GM19328 (cell line): ENCODE measurements at regions not wholly inside any gene's neighbourhood (a gene's known extent, or its start where the extent isn't known, plus 50 kb on each side); places are given as distances from the start of the nearest gene placed in this dataset.
"Not testable (repeated sequence)": the region's sequence is repeated elsewhere in the genome, so short reads cannot be mapped to it uniquely, and the experiment has no call there.

Experiments used
- ATAC-seq: cut with Tn5 transposase; IDR thresholded peaks from one replicate; pipeline ENCODE4 v1.9.1; 2021; ENCODE audit warnings: mild to moderate bottlenecking, moderate library complexity; ENCODE audit not compliant: unreplicated experiment

DNA sequence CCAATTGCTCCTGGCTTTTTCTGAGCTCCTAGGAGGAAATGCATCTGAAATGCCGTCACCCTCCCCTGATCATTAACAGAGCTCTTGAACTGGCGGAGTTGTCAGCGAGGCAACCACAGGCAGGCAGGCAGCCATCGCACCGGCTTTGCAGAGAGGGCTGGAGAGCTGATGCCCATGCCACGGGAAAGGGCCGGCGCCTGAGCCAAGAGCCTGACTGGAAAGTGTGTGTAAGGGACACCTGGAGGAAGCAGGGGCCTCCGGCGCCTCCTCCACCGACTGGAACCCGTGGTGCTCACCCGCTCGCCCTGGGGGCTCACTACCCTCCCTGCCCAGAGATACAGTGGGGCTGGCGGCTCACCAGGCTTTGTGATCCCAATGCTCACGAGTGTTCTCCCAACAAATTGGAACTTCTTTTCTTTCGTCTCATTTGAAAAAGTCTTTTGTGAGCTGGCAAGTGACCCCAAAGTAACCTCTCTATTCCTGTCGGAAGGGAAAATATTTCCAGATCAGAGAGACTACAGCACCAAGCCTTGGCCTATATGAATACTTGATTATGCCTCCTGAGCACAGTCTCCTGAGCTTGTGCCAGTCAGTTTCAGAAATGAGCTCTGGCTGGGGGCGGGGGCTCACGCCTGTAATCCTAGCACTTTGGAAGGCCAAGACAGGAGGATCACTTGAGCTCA lies 97.7 kb upstream of the SLC25A33 start:
- no peak for ATAC-seq

GRCh38 chr1:9442278-9442846 lies 96.9 kb upstream of the SLC25A33 start:
- no peak for ATAC-seq

DNA sequence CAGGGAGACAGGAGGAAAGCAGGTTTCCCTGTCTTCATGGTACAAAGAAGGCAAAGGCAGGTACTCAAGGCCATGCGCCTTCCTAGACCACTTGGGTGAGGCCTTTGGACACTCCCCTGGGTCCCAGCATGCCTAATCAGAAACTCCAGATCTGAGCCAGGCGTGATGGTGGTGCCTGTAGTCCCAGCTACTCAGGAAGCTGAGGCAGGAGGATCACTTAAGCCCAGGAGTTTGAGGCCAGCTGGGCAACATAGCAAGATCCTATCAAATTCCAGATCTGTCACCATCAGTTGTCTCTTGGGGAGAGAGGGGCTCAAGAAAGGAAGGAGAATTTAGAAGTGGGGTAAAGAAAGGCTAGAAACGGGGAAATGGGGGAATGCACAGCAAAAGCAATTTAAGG lies 96.3 kb upstream of the SLC25A33 start:
- ATAC-seq = no peak

- ATAC-seq = no peak
Measured at GRCh38 chr1:9443913-9444445, 95.3 kb upstream of the SLC25A33 start.

GRCh38 chr1:9444532-9444931 lies 94.7 kb upstream of the SLC25A33 start:
- ATAC-seq = no peak

GRCh38 chr1:9445081-9445480 lies 94.2 kb upstream of the SLC25A33 start:
- not testable (repeated sequence) for ATAC-seq

GRCh38 chr1:9447215-9447960 lies 91.9 kb upstream of the SLC25A33 start:
- no peak for ATAC-seq

DNA sequence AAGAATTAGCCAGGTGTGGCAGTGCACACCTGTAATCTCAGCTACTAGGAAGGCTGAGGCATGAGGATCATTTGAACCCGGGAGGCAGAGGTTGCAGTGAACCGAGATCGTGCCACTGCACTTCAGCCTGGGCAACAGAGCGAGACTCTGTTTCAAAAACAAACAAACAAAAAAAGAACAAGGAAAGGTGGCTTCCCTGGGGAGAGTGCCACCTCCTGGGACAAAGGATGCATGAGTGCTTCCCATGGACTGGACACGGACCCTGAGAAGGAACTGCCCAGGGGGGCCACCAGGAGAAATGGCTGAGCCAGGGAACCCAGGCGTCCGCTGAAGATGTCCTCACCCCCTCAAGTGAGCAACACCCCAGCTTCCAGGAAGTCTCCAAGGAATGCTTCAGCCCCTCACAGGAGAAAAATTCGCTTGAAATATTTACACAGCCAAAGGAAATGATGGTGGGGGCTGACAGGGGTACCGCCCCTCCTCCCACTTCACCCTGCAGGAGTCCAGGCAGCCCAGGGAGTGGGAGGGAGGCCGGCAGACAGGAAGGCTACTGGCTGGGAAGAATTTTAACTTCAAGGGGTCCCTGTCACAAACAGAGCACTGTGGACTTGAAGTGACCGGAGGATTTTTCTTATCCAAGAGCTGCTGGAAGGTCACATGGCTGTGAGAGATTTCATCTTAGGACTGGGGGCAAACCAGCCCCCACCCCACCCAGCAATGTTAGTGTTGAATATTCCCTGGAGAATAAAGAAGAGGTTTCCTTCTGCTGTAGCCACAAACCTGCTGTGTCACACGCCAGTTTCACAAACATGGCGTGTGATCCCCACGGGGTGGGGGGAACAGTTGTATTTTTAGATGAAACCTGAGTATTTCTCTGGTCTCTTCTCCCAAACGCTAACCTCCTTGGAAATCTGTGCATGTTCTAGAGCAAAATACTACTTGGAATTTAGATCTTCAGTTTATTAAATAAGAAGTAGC lies 90.8 kb upstream of the SLC25A33 start:
- ATAC-seq = no peak

GRCh38 chr1:9449110-9449627 lies 90.1 kb upstream of the SLC25A33 start:
- ATAC-seq = no peak

- no peak for ATAC-seq
Measured at GRCh38 chr1:9449976-9450696, 89.1 kb upstream of the SLC25A33 start.

DNA sequence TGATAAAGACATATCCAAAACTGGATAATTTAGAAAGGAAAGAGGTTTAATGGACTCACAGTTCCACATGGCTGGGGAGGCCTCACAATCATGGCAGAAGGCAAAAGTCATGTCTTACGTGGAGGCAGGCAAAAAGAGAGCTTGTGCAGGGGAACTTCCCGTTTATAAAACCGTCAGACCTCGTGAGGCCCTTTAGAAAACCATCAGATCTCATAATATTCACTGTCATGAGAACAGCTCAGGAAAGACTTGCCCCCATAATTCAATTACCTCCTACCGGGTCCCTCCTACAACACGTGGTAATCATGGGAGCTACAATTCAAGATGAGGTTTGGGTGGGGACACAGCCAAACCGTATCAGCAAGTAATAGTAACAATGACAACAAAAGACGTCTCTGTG lies 88.2 kb upstream of the SLC25A33 start:
- ATAC-seq = no peak

GRCh38 chr1:9452516-9453140 lies 86.6 kb upstream of the SLC25A33 start:
- no peak for ATAC-seq

DNA sequence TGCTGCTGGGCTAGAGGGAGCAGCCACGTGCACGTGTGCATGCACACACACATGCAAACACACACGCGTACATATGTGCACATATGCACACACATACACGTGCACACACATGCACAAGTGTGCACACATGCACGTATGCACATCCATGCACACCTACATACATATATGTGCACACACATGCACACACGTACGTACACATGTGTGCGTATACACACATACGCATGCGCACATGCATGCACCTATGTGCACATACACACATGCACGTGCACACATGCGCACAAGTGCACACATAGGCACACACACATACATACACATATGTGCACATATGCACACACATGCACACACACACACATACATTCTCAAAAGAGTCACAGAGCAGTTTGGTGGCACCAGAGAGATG lies 85.9 kb upstream of the SLC25A33 start:
- no peak for ATAC-seq

DNA sequence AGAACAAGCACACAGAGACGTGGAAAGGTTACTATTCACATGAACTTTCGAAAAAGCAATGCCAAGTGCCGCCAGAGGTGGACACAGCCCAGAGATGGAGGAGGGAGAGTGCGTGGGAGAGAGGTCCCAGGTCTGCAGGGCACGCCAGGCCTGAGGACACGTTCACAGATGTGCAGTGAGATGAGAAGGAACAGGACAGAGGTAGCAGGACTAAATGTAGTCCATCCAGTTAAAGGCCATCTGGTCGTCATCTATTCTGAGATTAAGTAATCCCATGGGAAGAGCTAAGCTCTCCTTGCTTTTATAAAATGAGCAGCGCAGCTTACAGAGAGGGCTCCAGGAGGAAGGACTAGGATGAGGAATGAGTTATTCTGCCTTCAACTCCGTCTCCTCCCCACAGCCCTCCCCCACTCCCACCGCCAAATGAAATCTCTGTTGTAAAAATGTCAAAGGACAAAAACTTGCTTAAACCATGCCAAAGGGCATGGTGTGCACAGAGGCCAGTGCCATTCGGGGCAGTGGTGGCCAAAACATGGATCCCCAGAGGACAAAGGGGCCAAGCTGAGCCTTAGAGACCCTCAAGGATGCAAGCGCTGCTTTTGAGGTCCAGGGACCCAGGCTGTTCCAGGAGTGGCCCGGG lies 85.4 kb upstream of the SLC25A33 start:
- ATAC-seq = no peak

GRCh38 chr1:9454494-9455066 lies 84.7 kb upstream of the SLC25A33 start:
- no peak for ATAC-seq

- ATAC-seq = no peak
Measured at GRCh38 chr1:9455487-9456234, 83.6 kb upstream of the SLC25A33 start.

DNA sequence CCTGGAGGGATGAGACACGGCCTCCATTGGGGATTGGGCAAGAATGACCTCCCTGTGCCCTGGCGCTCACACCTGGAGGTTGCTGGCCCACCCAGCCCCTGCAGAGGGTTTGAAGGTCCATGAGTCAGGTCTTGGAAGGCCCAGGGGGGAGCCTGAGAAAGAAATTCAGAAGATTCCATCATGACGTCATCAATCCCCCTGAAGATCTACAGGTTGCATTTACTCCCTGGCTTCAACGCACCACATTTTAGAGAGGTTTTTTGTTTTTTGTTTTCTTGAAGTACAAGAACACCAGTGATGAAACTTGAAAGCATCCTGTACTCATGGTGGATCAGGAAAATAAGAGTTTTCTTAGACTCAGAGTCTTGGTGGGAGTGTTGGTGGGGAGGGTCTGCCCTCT lies 82.4 kb upstream of the SLC25A33 start:
- no peak for ATAC-seq

DNA sequence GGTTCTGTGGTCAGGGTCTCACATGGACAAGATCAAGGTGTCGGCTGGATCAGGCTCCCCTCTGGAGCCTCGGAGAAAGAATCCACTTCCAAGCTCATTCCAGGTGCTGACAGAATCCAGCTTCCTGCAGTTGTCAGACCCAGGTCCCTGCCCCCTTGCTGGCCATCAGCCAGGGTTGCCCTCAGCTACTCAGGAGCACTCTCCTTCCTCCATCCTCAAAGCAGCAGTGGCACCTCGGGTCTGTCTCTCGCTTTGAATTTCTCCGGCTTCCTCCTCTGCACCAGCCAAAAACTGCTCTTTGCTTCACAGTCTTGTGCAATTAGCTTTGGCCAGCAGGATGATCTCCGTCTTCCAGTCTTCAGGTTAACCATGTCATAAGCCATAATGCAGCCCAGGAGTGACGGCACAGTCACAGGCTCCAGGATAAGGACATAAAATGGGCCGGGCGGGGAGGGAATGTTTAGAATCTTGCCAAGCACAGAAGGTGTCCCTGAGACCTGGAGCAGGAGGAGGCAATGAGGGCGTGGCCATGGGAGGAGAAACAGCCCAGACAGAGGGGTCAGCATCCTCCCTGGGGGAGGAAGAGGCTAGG lies 79.4 kb upstream of the SLC25A33 start:
- no peak for ATAC-seq
